ENCODE measurements at regions not wholly inside any gene's neighbourhood (a gene's known extent, or its start where the extent isn't known, plus 50 kb on each side); places are given as distances from the start of the nearest gene placed in this dataset.

GRCh38 chr10:64458306-64458705 lies 937.1 kb downstream of the REEP3 start:
- Histone ChIP-seq H3K9me3 (ENCODE audit: control insufficient read depth, insufficient read depth, low read depth, low read length) (no peaks in the 10 kb centered on the region), H3K36me3 (ENCODE audit: control insufficient read depth in 2 of 2, insufficient read depth in 1 of 2, low read length in 2 of 2) (no peaks in the 10 kb centered on the region), H3K4me1 (ENCODE audit: control insufficient read depth, insufficient read depth, low read length) (no peaks in the 10 kb centered on the region), H3K27ac (ENCODE audit: extremely low read depth, low read depth, low read length) (no peak overlapping the region), H3K4me3 (ENCODE audit: low read depth, low read length) (no peak overlapping the region)
- ChIA-PET POLR2A (no interaction called here), CTCF (no interaction called here)
- TF ChIP-seq KLF1 (tag by site-specific recombination; IDR thresholded peaks at IDR 0.05), result no peak
- no peak for TF ChIP-seq ZNF155 (tag by site-specific recombination; IDR thresholded peaks at IDR 0.05)
- no peak for TF ChIP-seq ZNF138 (tag by site-specific recombination; IDR thresholded peaks at IDR 0.05; ENCODE audit: borderline replicate concordance)
- no peak for TF ChIP-seq ZNF544 (tag by site-specific recombination; IDR thresholded peaks at IDR 0.05)
- TF ChIP-seq PATZ1 (tag by site-specific recombination; IDR thresholded peaks at IDR 0.05), result no peak
- TF ChIP-seq ZNF341 (tag by site-specific recombination; IDR thresholded peaks at IDR 0.05; ENCODE audit: low read depth), result no peak

- Histone ChIP-seq H3K4me1 (ENCODE audit: control insufficient read depth, insufficient read depth, low read length) (no peaks in the 10 kb centered on the region), H3K36me3 (ENCODE audit: control insufficient read depth in 2 of 2, insufficient read depth in 1 of 2, low read length in 2 of 2) (no peaks in the 10 kb centered on the region), H3K27ac (ENCODE audit: extremely low read depth, low read depth, low read length) (no peak overlapping the region), H3K4me3 (ENCODE audit: low read depth, low read length) (no peak overlapping the region), H3K9me3 (ENCODE audit: control insufficient read depth, insufficient read depth, low read depth, low read length) (no peaks in the 10 kb centered on the region)
- CTCF ChIA-PET, result no interaction called here
- TF ChIP-seq ZNF10 (tag by site-specific recombination; IDR thresholded peaks at IDR 0.05) (no peak), ZFP3 (tag by site-specific recombination; IDR thresholded peaks at IDR 0.05; ENCODE audit: low read depth) (no peak), AEBP2 (tag by site-specific recombination; IDR thresholded peaks at IDR 0.05; ENCODE audit: borderline replicate concordance) (no peak), ZNF239 (tag by site-specific recombination; IDR thresholded peaks at IDR 0.05) (no peak), ZNF600 (tag by site-specific recombination; IDR thresholded peaks at IDR 0.05) (no peak), KLF9 (tag by site-specific recombination; IDR thresholded peaks at IDR 0.05; ENCODE audit: low read depth) (no peak), ZNF354C (tag by site-specific recombination; IDR thresholded peaks at IDR 0.05; ENCODE audit: borderline replicate concordance, low read depth) (no peak), ZNF221 (tag by site-specific recombination; IDR thresholded peaks at IDR 0.05; ENCODE audit: borderline replicate concordance) (no peak), ZSCAN23 (tag by site-specific recombination; IDR thresholded peaks at IDR 0.05) (no peak), ATF2 (tag by site-specific recombination; IDR thresholded peaks at IDR 0.05; ENCODE audit: low read depth) (no peak), MEIS1 (CRISPR knock-in tag; IDR thresholded peaks at IDR 0.05; ENCODE audit: borderline replicate concordance) (no peak), PATZ1 (tag by site-specific recombination; IDR thresholded peaks at IDR 0.05) (no peak), ZXDB (tag by site-specific recombination; IDR thresholded peaks at IDR 0.05) (no peak), GLI2 (tag by site-specific recombination; IDR thresholded peaks at IDR 0.05; ENCODE audit: borderline replicate concordance, low read depth) (no peak), ZNF248 (tag by site-specific recombination; IDR thresholded peaks at IDR 0.05) (no peak)
- POLR2A ChIA-PET, result no interaction called here
These were observed 942.2 kb downstream of the REEP3 start for GRCh38 chr10:64463406-64463805.
